ENCODE measurements at regions not wholly inside any gene's neighbourhood (a gene's known extent, or its start where the extent isn't known, plus 50 kb on each side); places are given as distances from the start of the nearest gene placed in this dataset.
A peak's percentile ranks its signal among the peaks of the same experiment; 100 is the strongest.
"Not testable (repeated sequence)": the region's sequence is repeated elsewhere in the genome, so short reads cannot be mapped to it uniquely, and the experiment has no call there.

DNA sequence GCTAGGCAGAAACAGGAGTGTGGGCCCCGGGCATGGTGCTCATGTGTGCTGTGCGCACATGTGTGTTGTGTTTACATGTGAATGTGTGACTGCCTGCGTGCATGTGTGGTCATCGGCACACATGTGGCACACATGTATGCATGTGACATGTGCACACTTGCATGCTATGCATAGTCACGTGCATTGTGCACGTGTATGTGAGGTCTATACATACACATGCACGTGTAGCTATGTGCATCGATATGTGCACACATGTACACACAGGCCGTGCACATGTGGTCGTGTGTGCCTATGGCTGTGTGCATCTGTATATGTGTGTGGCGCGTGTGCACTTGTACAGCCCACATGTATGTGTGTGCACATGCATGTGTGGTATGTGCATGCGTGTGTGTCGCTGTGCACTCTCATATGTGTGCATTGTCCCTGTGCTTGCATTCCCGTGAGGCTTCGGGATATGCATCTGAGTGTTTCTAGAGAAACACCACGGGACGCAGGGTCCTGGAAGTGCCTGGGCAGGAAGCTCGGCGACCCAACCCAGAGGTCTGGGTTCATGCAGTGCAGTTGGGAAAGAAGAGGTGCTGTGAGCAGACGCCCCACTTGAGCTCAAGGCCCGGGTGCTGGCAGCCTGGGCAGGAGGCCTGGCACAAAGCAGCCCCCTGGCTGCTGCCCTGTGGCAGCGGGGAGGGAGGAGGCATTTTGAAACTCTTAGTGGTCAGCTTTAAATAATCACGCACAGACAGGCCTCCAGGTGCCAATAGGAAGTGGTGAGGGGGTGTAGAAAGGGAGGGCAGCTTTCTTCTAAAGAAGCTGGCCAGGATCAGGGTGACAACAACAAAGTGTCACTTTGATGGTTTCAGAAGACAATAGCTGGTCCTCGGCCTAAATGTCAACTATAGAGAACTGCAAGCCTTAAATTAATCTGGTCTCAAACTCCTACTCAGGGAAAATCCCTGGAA lies 410.0 kb upstream of the MGMT start:
- no peak overlapping the region for H3K27ac Mint-ChIP-seq
- H3K36me3 Mint-ChIP-seq (ENCODE audit: low read depth), result no peaks in the 10 kb centered on the region
- H3K4me1 Mint-ChIP-seq, result peaks cover 21% of the 10 kb centered on the region
- no peak for DNase-seq
- H3K27me3 Mint-ChIP-seq, result peaks cover 9% of the 10 kb centered on the region
- H3K9me3 Mint-ChIP-seq, result no peaks in the 10 kb centered on the region
- H3K4me3 Mint-ChIP-seq, result peak overlapping the region; percentile 61
- intact Hi-C loops (cut with micrococcal nuclease), result no loop called here

DNA sequence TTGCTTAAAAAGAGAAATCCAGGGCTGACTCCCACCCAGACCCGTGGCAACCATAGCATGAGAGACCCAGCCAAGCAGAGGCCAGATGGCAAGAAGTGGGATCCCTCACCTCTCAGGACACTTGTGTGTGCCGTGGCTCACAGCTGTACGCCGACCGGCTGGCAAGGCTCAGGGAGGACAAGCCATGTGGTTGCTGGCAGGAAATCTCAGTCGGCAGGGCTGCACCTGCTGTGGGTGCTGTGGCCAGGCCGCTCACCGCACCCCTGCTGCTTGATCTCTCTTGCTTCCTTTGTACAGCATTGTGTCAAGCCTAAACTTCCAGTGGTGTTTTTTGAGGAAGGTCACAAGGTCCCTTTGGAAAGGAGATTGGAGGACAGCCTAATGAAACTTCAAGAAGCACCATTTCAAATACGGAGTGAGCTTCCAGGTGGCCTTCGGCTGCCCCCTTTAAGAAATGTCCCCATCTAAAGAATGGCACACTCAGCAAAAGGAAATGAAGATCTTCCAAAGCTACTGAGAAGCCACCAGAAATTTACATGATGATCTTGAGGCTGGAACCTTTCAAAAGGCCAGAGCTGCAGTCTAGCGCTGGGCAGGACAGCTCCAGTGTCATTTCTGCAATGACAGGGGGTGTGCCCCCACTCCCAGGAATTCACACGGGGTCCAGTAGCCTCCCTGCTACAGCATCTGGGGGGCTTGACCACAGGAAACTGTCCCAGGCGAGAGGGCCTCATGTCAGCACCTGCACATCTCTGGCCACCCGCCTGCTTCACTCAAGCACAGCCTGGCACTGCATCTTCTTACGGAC lies 409.0 kb upstream of the MGMT start:
- Mint-ChIP-seq H3K4me3 (peak overlapping the region; percentile 61), H3K36me3 (ENCODE audit: low read depth) (no peaks in the 10 kb centered on the region), H3K27ac (no peak overlapping the region), H3K9me3 (no peaks in the 10 kb centered on the region), H3K4me1 (peaks cover 21% of the 10 kb centered on the region), H3K27me3 (peaks cover 7% of the 10 kb centered on the region)
- DNase-seq, result peak; percentile 89
- intact Hi-C loops (cut with micrococcal nuclease), result no loop called here

DNA sequence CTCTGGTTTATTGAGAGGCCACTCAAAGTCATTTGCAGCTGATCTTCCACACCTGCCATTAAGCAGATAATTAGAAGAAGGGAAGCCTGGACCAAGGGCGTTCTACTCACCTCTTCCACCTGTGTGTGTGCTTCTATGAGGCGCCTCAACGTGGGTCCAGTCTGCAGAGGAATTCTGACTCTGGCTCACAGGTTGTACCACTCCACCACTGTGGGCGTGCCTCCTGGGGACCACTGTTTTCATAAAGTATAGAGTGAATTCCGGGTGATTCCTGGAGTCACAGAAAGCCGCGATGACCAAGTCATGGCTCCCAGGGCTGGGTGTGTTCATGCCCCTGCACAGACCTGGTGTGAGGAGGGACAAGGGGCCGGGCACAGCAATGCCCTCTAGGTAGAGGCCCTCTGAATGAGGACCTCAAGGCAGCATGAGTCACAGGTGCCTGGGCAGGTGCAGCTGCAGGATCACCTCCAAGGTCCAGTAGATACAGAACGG lies 408.3 kb upstream of the MGMT start:
- Mint-ChIP-seq H3K27ac (no peak overlapping the region), H3K36me3 (ENCODE audit: low read depth) (no peaks in the 10 kb centered on the region), H3K9me3 (no peaks in the 10 kb centered on the region), H3K27me3 (peaks cover 11% of the 10 kb centered on the region), H3K4me1 (peaks cover 21% of the 10 kb centered on the region), H3K4me3 (no peak overlapping the region)
- intact Hi-C loops (cut with micrococcal nuclease), result no loop called here
- DNase-seq, result no peak

DNA sequence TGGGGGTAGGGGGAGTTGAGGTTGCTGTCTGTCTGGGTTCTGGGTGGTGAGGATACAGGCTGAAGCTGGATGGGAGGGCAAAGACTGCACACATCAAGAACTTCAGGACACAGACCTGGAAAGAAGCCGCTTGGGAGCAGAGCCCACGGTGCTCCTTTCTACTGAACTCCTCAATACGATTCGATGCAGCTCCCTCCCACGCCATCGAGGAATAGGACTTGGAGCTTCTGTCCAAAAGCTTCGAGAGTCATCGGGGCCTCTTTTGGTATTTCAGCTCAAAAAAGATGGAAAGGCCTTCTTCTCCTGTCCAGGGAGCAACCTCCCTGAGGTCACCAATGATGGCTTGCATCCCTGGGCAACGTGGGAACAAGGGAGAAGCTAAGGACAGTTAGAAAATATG lies 407.1 kb upstream of the MGMT start:
- Mint-ChIP-seq H3K36me3 (ENCODE audit: low read depth) (no peaks in the 10 kb centered on the region), H3K4me3 (no peak overlapping the region), H3K27ac (no peak overlapping the region), H3K4me1 (peaks cover 21% of the 10 kb centered on the region), H3K9me3 (no peaks in the 10 kb centered on the region), H3K27me3 (peaks cover 15% of the 10 kb centered on the region)
- DNase-seq, result no peak
- intact Hi-C loops (cut with micrococcal nuclease), result no loop called here

DNA sequence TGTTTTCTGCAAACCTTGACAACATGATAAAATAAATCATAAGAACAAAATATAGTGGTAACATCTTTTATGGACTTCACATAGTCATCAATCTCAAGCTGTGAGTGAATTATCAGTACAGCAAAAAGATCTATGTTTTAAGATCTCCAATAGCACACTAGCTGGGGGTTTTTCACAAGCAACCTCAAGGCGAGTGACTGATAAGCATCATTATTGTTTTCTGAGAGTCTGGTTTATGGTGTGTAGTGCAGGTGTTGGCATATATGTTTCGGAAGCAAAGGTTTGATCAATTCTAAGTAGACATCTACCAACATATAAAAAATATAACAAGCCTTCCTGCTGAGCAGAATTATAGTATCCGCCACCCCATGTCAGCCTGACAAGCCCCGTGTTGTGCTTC lies 403.8 kb upstream of the MGMT start:
- H3K9me3 Mint-ChIP-seq, result no peaks in the 10 kb centered on the region
- intact Hi-C loops (cut with micrococcal nuclease), result no loop called here
- H3K27me3 Mint-ChIP-seq, result peaks cover 16% of the 10 kb centered on the region
- no peak overlapping the region for H3K4me3 Mint-ChIP-seq
- no peaks in the 10 kb centered on the region for H3K36me3 Mint-ChIP-seq (ENCODE audit: low read depth)
- DNase-seq, result no peak
- H3K4me1 Mint-ChIP-seq, result peaks cover 8% of the 10 kb centered on the region
- H3K27ac Mint-ChIP-seq, result no peak overlapping the region

DNA sequence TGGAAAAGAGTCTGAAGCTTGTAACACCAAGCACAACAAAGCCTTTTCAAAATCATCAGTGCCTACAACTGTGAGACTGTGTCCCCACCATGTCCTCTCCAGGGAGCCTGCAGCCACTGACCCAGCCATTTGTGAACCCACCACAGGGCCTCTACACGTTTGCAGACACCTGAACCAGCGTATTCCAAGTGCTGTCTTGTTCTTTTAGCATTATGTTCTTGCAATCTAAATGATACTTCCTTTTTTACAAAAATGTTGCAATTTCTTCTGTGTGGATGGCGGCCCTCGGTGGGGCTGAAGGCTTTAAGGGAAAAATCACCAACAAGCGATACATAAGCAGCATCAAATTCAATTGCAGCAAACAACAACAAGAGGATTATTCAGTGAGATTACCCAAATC lies 403.2 kb upstream of the MGMT start:
- Mint-ChIP-seq H3K27ac (no peak overlapping the region), H3K36me3 (ENCODE audit: low read depth) (no peaks in the 10 kb centered on the region), H3K27me3 (peaks cover 16% of the 10 kb centered on the region), H3K9me3 (no peaks in the 10 kb centered on the region), H3K4me3 (no peak overlapping the region), H3K4me1 (peaks cover 3% of the 10 kb centered on the region)
- no peak for DNase-seq
- intact Hi-C loops (cut with micrococcal nuclease), result no loop called here

DNA sequence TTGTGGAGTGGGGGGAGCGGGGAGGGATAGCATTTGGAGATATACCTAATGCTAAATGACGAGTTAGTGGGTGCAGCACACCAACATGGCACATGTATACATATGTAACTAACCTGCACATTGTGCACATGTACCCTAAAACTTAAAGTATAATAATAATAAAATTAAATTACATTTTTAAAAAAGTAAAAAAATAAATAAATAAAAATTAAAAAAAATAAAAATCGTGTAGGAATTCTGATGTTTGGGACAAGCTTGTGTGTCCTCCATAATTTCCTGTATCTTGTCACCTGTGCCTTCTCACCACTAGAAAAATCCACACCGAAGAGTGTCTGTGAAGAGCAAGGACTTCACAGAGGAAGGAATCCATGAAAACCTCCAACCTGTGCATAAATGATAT lies 400.5 kb upstream of the MGMT start:
- peaks cover 14% of the 10 kb centered on the region for H3K27me3 Mint-ChIP-seq
- H3K9me3 Mint-ChIP-seq; intact Hi-C loops (cut with micrococcal nuclease); H3K4me1 Mint-ChIP-seq; H3K27ac Mint-ChIP-seq; DNase-seq; H3K4me3 Mint-ChIP-seq; H3K36me3 Mint-ChIP-seq (ENCODE audit: low read depth): not testable (repeated sequence)

DNA sequence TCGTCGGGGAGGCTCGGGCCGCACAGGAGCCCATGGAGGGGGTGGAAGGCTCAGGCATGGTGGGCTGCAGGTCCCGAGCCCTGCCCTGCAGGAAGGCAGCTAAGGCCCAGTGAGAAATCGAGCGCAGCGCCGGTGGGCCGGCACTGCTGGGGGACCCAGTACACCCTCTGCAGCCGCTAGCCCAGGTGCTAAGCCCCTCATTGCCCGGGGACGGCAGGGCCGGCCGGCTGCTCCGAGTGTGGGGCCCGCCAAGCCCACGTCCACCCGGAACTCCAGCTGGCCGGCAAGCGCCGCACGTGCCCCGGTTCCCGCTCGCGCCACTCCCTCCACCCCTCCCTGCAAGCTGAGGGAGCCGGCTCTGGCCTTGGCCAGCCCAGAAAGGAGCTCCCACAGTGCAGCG lies 395.6 kb upstream of the MGMT start:
- H3K27ac Mint-ChIP-seq; H3K9me3 Mint-ChIP-seq; H3K36me3 Mint-ChIP-seq (ENCODE audit: low read depth); H3K27me3 Mint-ChIP-seq; H3K4me3 Mint-ChIP-seq; DNase-seq; H3K4me1 Mint-ChIP-seq; intact Hi-C loops (cut with micrococcal nuclease): not testable (repeated sequence)

DNA sequence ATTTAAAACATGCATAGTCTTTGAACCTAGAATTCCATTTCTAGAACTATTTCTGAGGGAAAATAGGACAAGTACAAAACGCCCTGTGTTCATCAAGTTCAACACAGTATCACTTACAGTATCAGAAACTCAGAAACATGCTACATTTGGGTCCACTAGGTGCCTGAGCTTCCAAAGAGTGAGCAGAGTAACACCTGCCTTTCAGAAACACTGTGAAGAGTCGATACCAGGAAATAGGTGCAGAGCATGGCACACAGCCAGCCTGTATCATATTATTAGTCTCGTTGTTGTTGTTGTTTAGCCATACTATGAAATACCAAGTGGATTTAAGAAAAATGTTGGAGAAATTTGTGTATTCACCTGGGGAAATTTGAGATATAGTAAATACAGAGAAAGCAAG lies 392.1 kb upstream of the MGMT start:
- no peaks in the 10 kb centered on the region for H3K27me3 Mint-ChIP-seq
- H3K27ac Mint-ChIP-seq, result no peak overlapping the region
- H3K4me3 Mint-ChIP-seq, result no peak overlapping the region
- no peaks in the 10 kb centered on the region for H3K36me3 Mint-ChIP-seq (ENCODE audit: low read depth)
- no peaks in the 10 kb centered on the region for H3K4me1 Mint-ChIP-seq
- intact Hi-C loops (cut with micrococcal nuclease), result no loop called here
- DNase-seq, result no peak
- H3K9me3 Mint-ChIP-seq, result no peaks in the 10 kb centered on the region

DNA sequence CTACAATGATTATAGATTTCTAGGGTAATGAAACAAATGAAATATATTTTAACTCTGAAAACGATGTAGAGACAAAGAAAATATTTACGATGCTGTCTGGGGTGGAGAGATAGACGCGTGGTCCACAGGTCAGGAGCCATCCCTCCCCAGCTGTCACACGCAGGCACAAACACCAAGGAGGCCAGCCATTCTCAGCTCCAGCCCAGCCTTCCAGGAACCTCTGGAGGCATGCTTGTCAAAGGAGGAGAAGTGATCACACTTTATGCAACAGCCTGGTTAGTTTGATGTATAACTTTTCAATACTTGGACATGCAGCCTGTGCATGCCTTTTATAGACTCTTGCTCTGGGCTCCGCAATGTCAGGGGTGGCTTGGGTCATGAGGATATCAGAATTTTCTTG lies 391.5 kb upstream of the MGMT start:
- Mint-ChIP-seq H3K36me3 (ENCODE audit: low read depth) (no peaks in the 10 kb centered on the region), H3K27me3 (peaks cover 3% of the 10 kb centered on the region), H3K4me1 (no peaks in the 10 kb centered on the region), H3K9me3 (no peaks in the 10 kb centered on the region), H3K27ac (no peak overlapping the region), H3K4me3 (no peak overlapping the region)
- no peak for DNase-seq
- intact Hi-C loops (cut with micrococcal nuclease), result no loop called here

DNA sequence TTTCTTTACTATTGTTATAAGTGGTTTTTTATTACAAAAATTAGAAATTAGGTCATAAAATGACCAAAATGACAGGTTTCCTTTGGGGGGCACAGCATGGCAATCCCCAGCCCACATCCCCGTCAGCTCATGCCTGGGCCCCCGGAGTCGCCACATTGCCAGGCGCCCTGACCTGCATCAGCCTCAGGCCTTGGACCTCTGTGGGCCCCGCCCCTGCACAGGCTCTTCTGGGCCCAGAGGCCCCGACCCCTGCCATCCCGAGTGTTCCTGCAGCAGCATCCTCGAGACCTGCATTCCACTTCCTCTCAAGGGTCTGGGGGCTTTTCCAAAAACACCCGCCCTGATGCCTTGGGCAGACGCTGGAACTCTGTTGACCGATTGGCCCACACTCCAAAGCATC lies 391.1 kb upstream of the MGMT start:
- Mint-ChIP-seq H3K27ac (no peak overlapping the region), H3K4me1 (no peaks in the 10 kb centered on the region), H3K4me3 (no peak overlapping the region), H3K27me3 (peaks cover 3% of the 10 kb centered on the region), H3K9me3 (no peaks in the 10 kb centered on the region), H3K36me3 (ENCODE audit: low read depth) (no peaks in the 10 kb centered on the region)
- intact Hi-C loops (cut with micrococcal nuclease), result no loop called here
- DNase-seq, result no peak

DNA sequence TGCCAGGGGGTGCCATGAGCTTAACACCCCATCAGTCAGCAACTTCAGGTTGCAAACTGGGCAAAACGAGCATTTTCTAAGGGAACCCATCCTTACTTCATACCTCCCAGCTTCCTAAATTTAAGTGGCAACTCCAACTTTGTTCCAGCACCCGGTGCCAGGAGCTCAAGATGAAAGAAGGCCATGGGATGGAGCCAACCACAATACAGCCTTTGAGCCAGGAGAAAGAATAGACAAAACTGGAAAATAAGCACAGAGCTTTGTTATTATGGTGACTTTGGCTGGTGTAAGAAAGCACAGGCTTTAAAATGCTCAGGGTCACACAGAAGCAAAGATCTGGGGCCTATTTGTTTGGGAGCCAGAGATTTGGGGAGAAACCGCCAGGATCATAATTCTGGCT lies 388.7 kb upstream of the MGMT start:
- peaks cover 3% of the 10 kb centered on the region for H3K27me3 Mint-ChIP-seq
- no peaks in the 10 kb centered on the region for H3K4me1 Mint-ChIP-seq
- H3K27ac Mint-ChIP-seq, result no peak overlapping the region
- no peaks in the 10 kb centered on the region for H3K36me3 Mint-ChIP-seq (ENCODE audit: low read depth)
- intact Hi-C loops (cut with micrococcal nuclease), result no loop called here
- no peak overlapping the region for H3K4me3 Mint-ChIP-seq
- no peaks in the 10 kb centered on the region for H3K9me3 Mint-ChIP-seq
- no peak for DNase-seq

DNA sequence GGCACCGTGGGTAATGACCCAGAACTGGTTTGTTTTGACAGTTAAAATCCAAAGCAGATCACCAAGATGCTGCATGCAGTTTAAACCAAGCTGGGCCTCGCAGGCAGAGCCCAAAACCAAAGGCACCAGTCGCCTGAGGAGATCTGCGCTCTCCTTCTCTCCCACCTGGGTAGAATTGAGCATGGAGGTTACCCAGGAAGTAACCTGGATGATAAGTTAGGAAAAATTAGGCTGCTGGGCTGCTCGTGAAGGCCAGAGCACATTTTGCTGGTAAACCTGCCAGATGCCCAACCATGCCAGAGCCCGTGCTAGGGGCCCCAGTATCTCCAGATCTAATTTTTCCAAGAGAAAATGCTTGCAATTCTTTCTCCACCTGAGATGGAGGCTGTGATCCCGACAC lies 388.3 kb upstream of the MGMT start:
- DNase-seq, result no peak
- H3K4me1 Mint-ChIP-seq, result no peaks in the 10 kb centered on the region
- no peaks in the 10 kb centered on the region for H3K36me3 Mint-ChIP-seq (ENCODE audit: low read depth)
- no peak overlapping the region for H3K27ac Mint-ChIP-seq
- intact Hi-C loops (cut with micrococcal nuclease), result no loop called here
- H3K27me3 Mint-ChIP-seq, result peaks cover 3% of the 10 kb centered on the region
- H3K4me3 Mint-ChIP-seq, result no peak overlapping the region
- H3K9me3 Mint-ChIP-seq, result no peaks in the 10 kb centered on the region

DNA sequence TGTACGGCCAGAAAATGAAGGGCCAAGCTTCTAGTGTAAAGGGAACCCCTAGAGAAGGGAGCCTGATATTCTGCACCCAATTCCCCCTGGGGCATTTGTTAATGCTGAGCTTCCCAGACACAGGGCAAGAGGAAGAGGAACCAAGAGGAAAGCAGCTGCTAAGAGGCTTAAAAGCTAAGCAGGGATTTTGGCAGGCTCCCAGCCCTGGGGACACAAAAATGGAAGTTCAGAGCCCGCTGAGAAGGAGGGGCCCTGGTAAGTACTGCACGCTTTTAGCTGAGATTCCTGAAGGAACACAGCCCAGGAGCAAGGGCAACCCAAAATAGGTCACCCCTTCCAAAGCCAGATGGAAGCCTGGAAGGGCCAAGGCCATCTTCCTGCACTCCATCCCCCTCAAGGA lies 387.3 kb upstream of the MGMT start:
- no peak for DNase-seq
- peaks cover 3% of the 10 kb centered on the region for H3K9me3 Mint-ChIP-seq
- intact Hi-C loops (cut with micrococcal nuclease), result no loop called here
- peaks cover 3% of the 10 kb centered on the region for H3K27me3 Mint-ChIP-seq
- no peaks in the 10 kb centered on the region for H3K36me3 Mint-ChIP-seq (ENCODE audit: low read depth)
- no peaks in the 10 kb centered on the region for H3K4me1 Mint-ChIP-seq
- H3K27ac Mint-ChIP-seq, result no peak overlapping the region
- no peak overlapping the region for H3K4me3 Mint-ChIP-seq

Data from activated CD4-positive, alpha-beta T cell treated with anti-CD3 and anti-CD28 coated beads, Interleukin-2, amount 10 ng/mL, durations not matched to agents 24 days and 14 days (primary cell).